ENCODE measurements at regions not wholly inside any gene's neighbourhood (a gene's known extent, or its start where the extent isn't known, plus 50 kb on each side); places are given as distances from the start of the nearest gene placed in this dataset.

DNA sequence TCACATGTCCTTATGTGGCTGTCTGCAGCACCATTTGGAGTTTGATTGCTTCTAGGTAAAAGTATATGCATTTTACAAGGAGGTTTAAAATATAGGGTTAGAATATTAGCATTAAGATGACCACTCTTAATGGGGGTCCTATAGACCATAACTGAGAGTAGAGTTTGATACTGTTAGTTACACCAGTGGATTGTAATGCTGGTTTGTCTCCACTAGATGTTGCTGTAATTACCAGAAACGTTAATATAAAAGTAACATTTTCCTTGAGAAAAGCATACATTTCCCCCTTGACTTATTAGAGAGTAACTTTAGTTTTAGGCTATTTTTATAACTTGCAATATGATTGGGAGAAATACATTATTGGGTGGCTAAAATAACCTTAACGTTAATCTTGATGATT is 93.0 kb downstream of the ZXDA start:
- DNase-seq (no peak), ATAC-seq (no peak)
- Histone ChIP-seq H3K4me1 (no peaks in the 10 kb centered on the region), H3K27ac (no peak overlapping the region), H3K36me3 (no peaks in the 10 kb centered on the region), H3K27me3 (no peaks in the 10 kb centered on the region), H3K9me3 (no peaks in the 10 kb centered on the region), H3K4me3 (no peak overlapping the region)
- intact Hi-C loops (cut with DNase I): no loop called here
- 2% methylated on average over 2 of the region's 2 CpGs for WGBS (ENCODE audit: insufficient coverage, low coverage, low lambda C conversion rate, missing lambda C conversion rate)
- TF ChIP-seq, protein P1, sequence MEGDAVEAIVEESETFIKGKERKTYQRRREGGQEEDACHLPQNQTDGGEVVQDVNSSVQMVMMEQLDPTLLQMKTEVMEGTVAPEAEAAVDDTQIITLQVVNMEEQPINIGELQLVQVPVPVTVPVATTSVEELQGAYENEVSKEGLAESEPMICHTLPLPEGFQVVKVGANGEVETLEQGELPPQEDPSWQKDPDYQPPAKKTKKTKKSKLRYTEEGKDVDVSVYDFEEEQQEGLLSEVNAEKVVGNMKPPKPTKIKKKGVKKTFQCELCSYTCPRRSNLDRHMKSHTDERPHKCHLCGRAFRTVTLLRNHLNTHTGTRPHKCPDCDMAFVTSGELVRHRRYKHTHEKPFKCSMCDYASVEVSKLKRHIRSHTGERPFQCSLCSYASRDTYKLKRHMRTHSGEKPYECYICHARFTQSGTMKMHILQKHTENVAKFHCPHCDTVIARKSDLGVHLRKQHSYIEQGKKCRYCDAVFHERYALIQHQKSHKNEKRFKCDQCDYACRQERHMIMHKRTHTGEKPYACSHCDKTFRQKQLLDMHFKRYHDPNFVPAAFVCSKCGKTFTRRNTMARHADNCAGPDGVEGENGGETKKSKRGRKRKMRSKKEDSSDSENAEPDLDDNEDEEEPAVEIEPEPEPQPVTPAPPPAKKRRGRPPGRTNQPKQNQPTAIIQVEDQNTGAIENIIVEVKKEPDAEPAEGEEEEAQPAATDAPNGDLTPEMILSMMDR (IDR thresholded peaks at IDR 0.05): peak; percentile 53 to 65 (median 62)
- TF ChIP-seq POLR2A (IDR thresholded peaks at IDR 0.05): no peak

DNA sequence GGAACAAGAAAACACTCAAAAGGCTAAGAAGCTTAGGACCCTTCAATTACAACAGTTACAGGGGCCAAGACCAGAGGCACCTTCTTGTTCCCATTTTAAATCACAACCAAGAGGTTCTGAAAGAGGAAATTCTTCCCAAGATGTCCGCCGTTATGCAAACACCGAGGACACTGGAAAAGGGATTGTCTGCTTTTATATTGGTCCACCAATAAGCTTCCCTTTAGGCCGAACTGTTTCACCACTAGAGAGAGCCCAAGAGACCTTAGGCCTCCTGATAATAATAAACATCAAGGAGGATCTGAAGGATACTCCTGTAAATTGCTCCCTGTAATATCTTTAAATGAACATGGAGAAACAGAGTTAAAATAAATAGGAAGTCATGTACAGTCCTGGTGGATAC is 92.6 kb upstream of the NLRP2B start:
- no peaks in the 10 kb centered on the region for H3K4me1 ChIP-seq
- H3K27ac ChIP-seq: no peak overlapping the region
- no peaks in the 10 kb centered on the region for H3K27me3 ChIP-seq
- H3K4me3 ChIP-seq: no peak overlapping the region
- no peak for DNase-seq
- intact Hi-C loops (cut with DNase I): no loop called here
- no peak for TF ChIP-seq POLR2A (IDR thresholded peaks at IDR 0.05)
- TF ChIP-seq, protein P1 (IDR thresholded peaks at IDR 0.05): no peak
- H3K9me3 ChIP-seq: no peaks in the 10 kb centered on the region
- WGBS (ENCODE audit: insufficient coverage, low coverage, low lambda C conversion rate, missing lambda C conversion rate): 58% methylated on average over 3 of the region's 4 CpGs
- ATAC-seq: no peak
- no peaks in the 10 kb centered on the region for H3K36me3 ChIP-seq

DNA sequence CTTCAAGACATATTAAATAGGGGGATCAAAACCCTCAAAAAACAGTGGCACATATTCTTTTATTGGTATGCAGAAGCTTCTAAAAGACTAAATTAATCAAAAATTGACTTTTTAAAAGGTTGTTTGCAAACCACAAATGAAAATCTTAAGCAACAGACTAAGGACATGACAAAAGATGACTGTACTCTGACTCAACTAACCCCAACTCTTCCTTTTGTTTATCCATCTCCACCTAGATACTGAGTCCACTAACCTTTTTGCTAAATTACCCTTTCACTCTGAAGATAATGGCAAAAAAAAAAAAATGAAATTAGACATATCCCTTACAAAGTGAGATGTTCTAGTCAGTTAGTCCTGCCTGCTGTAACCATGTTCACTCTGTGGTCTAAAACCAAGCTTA is 91.6 kb upstream of the NLRP2B start:
- no peak for ATAC-seq
- H3K27me3 ChIP-seq: no peaks in the 10 kb centered on the region
- TF ChIP-seq, protein P1 (IDR thresholded peaks at IDR 0.05): no peak
- no peak for TF ChIP-seq POLR2A (IDR thresholded peaks at IDR 0.05)
- no peaks in the 10 kb centered on the region for H3K36me3 ChIP-seq
- H3K27ac ChIP-seq: no peak overlapping the region
- no peak for DNase-seq
- no peaks in the 10 kb centered on the region for H3K9me3 ChIP-seq
- intact Hi-C loops (cut with DNase I): no loop called here
- no peaks in the 10 kb centered on the region for H3K4me1 ChIP-seq
- H3K4me3 ChIP-seq: no peak overlapping the region

DNA sequence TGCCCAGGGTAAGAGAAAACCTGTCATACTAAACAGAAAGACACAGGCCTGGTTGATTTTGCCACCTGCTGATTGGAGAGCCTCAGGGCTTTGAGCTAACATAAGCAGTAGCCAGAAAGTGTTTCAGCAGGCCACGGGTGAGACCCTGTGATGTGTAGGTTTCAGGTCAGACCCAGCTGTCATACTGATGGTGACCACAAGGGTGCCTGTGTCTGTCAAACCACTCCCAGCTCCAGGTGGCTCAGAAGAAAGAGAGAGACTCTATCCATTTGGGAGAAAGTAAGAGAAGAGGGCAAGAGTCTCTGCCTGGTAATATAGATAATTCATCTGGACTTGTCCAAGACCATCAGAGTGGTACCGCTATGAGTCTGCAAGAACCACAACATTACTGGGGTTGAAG is 72.8 kb upstream of the NLRP2B start:
- 68% methylated on average over 2 of the region's 2 CpGs for WGBS (ENCODE audit: insufficient coverage, low coverage, low lambda C conversion rate, missing lambda C conversion rate)
- TF ChIP-seq POLR2A (IDR thresholded peaks at IDR 0.05): no peak
- TF ChIP-seq, protein P1 (IDR thresholded peaks at IDR 0.05): peak in 2 of 4 donors; percentile 6 to 7
- H3K4me1 ChIP-seq: no peaks in the 10 kb centered on the region
- DNase-seq (no peak), ATAC-seq (peak in 1 of 4 donors; percentile 26)
- H3K27ac ChIP-seq: no peak overlapping the region
- no peaks in the 10 kb centered on the region for H3K27me3 ChIP-seq
- intact Hi-C loops (cut with DNase I): no loop called here
- H3K9me3 ChIP-seq: no peaks in the 10 kb centered on the region
- no peaks in the 10 kb centered on the region for H3K36me3 ChIP-seq
- no peak overlapping the region for H3K4me3 ChIP-seq

DNA sequence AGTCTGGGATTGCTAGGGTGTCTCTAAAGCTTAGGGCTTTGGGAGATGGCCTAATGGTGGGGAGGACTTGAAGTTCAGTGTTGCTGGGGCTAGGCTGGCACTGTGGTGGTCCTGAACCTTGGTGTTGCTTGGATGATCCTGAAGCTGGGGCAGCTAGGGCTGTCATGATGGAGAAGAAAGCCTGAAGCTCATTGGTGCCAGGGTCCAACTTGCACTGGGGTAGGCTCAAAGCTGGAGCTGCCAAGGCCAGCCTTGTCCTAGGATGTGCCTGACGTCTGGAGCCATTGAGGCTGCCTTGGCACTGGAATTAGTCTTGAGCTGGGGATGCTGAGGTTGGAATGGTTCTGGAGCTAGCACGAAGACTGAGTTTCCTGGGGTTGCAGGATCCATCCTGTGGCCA is 61.0 kb upstream of the NLRP2B start:
- H3K27me3 ChIP-seq: no peaks in the 10 kb centered on the region
- no CpG with 5 or more reads among the region's 2 CpGs for WGBS (ENCODE audit: insufficient coverage, low coverage, low lambda C conversion rate, missing lambda C conversion rate)

More for the DNA sequence above, 61.0 kb upstream of the NLRP2B start:
- no peaks in the 10 kb centered on the region for H3K4me1 ChIP-seq
- TF ChIP-seq, protein P1 (IDR thresholded peaks at IDR 0.05): no peak
- no peak for TF ChIP-seq POLR2A (IDR thresholded peaks at IDR 0.05)
- H3K36me3 ChIP-seq: no peaks in the 10 kb centered on the region
- ATAC-seq (no peak), DNase-seq (no peak)
- H3K9me3 ChIP-seq: no peaks in the 10 kb centered on the region
- no peak overlapping the region for H3K4me3 ChIP-seq
- no peak overlapping the region for H3K27ac ChIP-seq
- intact Hi-C loops (cut with DNase I): no loop called here

All from right lobe of liver (tissue), 6 donors.